ENCODE measurements at regions not wholly inside any gene's neighbourhood (a gene's known extent, or its start where the extent isn't known, plus 50 kb on each side); places are given as distances from the start of the nearest gene placed in this dataset.

DNA sequence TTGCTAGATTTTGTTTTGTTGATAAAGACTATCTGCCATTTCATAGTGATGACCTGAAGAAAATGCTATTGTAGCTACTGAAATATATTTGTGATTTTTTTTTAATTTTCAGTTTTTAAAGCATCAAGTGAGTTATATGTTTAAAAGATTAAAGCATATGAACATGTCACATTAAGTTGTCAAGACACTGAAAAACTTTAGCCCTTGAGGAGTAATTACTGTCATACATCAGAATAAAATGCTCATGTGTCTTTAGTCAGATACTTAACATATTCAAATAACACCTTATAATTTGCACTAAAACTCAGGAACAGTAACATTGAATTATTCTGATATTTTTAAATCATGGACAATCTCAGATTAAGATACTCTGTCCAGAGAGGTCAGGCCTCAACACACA lies 108.1 kb upstream of the ATXN7L3B start:
- in situ Hi-C loops (cut with MboI; ENCODE audit: low pct_unique_long_range_greater_than_20kb, low sequenced_read_pairs): no loop called here
- DNase-seq: no peak

DNA sequence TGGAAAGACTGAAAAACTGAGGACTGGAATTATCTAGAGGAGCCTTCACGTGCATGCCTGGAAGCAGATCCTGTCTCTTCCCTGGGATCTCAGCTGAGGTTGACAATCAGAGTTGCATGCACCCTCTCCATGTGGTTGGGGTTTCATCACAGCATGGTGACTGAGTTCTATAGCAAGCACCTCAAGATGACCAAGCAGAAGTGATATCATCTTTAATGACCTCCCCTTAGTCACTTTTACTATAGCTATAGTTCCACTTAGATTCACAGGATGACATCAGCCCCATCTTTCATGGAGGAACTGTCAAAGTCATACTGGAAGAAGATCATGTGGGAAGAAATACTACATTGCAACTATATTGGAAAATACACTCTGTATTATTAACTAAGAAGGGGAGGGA lies 105.8 kb upstream of the ATXN7L3B start:
- in situ Hi-C loops (cut with MboI; ENCODE audit: low pct_unique_long_range_greater_than_20kb, low sequenced_read_pairs): no loop called here
- DNase-seq: no peak

DNA sequence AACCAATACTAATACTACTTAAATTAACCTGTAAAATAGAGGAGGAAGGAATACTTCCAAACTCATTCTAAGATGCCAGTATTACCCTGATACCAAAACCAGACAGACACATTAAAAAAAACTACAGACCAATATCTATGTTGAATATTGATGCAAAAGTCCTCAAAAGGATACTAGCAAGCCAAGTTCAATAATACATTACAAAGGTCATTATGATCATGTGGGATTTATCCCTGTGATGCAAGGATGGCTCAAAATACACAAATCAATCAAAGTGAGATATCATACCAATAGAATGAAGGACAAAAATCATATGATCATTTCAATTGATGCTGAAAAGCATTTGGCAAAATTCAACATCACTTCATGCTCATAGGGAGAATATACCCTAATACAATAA lies 97.2 kb upstream of the ATXN7L3B start:
- in situ Hi-C loops (cut with MboI; ENCODE audit: low pct_unique_long_range_greater_than_20kb, low sequenced_read_pairs): no loop called here
- no peak for DNase-seq

DNA sequence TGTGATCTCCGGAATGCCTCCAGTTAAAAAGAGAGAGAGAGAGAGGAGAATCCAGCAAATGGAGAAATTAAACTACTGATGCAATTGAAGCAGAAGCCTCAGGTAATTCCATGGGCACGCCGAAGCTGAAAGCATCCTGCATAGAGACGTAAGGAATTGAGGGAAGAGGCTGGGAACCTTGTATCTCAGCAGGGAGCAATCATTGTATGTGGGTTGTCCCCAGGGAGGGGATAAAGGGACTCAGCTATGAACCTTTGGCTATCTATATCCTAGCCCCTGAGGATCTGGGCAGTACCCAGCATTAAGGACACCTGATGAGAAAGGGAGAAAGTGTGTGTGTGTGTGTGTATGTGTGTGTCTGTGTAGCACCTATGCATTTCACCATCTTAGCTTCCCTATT lies 95.8 kb upstream of the ATXN7L3B start:
- DNase-seq: no peak
- in situ Hi-C loops (cut with MboI; ENCODE audit: low pct_unique_long_range_greater_than_20kb, low sequenced_read_pairs): no loop called here

DNA sequence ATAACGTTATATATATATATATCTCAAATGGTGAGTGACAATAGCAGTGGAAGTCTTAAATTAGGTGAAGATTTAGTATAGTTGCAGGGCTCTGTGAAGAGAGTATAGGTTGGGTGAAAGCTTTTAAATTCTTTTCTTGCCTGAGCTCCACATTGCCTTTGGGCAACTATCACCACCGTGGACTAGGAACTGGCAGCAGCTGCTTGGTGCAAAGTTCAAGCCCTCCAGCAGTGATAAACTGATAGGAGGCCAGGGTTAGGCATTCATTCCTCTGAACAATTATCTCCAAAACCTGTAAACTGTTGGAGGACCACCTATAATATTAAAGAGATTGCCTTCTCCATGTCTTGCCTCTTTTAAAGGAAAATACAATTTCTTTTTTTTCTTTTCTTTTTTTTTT lies 91.2 kb upstream of the ATXN7L3B start:
- in situ Hi-C loops (cut with MboI; ENCODE audit: low pct_unique_long_range_greater_than_20kb, low sequenced_read_pairs): no loop called here
- no peak for DNase-seq

DNA sequence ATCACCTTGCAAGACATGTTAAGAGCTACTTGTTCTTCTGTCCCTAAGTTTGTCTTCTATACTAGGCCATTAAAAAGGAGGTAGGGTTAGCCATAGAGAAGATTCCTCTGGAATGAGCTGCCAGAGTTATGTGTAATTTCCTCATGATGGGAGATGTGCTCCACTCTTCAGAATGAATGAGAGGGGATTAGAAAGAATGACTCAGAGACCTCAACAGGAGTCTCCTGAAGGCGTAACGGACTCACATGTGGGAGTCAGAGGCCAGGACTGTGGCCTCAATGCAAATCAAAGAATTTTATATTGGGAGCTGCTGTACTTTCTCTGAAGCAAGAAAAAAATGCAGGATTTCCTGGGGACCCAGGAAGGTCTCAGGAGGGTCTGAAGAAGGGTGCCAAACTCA lies 87.8 kb upstream of the ATXN7L3B start:
- in situ Hi-C loops (cut with MboI; ENCODE audit: low pct_unique_long_range_greater_than_20kb, low sequenced_read_pairs): no loop called here
- DNase-seq: no peak

DNA sequence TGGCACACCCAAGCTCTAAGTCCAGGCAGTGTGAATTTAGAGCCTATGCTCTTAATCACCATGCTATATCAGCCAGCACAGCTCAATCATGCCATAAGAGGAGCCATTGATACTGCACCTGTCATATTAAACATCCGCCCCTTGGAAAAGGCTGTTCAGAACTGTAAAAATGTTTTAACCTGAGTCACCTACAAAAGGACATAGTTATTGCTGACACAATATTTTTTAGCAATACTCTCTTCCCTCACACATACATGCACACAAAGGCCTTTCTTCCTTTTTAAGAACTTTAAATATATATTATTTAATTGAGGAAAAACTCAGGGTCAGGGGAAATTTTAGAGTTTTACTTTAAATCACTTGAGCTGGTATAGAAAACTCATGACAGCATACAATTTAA lies 83.5 kb upstream of the ATXN7L3B start:
- DNase-seq: no peak
- in situ Hi-C loops (cut with MboI; ENCODE audit: low pct_unique_long_range_greater_than_20kb, low sequenced_read_pairs): no loop called here

DNA sequence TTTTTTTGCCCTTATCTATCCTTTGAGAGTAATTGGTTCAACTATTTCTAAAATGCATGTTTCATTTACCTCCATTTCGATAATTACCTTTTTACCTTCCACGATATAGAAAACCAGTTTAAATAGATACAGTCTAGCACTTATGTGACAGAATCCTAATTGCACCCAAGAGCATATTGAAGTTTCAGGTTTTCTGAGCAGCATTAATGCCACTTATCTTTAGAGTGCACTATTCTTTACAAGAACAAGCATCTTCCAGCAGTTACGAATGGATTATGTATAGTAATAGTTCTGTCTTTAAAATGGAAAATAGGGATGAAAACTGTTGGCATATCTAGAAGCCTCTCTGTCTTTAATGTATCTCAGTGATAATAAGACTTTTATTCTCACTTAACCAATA lies 82.2 kb upstream of the ATXN7L3B start:
- no peak for DNase-seq
- in situ Hi-C loops (cut with MboI; ENCODE audit: low pct_unique_long_range_greater_than_20kb, low sequenced_read_pairs): no loop called here

DNA sequence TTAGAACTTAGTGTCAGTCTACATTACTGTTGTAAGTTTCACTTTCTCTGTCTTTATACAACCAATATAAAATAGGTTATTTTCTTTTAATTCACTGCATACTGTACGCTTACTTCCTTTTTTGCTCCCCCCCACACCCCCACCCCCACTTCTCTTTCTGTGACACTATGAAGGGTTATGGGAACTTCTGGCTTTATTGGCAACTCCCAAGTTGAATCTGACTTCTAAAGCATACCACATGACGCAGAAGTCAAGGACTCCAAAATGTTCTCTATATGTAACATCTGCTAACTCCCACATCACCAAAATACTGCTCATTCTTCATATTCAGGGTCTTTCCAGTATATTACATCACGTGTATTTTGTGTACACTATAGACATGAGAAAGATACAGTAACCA lies 81.2 kb upstream of the ATXN7L3B start:
- DNase-seq: no peak
- in situ Hi-C loops (cut with MboI; ENCODE audit: low pct_unique_long_range_greater_than_20kb, low sequenced_read_pairs): no loop called here

DNA sequence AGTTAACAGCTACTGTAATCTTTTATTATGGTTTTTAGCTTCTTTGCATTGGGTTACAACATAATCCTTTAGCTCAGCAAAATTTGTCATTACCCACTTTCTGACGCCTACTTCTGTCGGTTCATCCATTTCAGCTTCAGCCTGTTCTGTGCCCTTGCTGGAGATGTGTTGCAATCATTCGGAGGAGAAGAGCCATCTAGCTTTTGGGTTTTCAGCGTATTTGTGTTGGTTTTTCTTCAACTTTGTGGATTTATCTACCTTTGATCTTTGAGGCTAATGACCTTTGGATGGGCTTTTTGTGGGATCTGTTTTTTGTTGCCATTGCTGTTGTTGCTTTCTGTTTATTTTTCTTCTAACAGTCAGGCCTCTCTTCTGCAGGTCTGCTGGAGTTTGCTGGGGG lies 69.2 kb upstream of the ATXN7L3B start:
- no peak for DNase-seq
- in situ Hi-C loops (cut with MboI; ENCODE audit: low pct_unique_long_range_greater_than_20kb, low sequenced_read_pairs): no loop called here

DNA sequence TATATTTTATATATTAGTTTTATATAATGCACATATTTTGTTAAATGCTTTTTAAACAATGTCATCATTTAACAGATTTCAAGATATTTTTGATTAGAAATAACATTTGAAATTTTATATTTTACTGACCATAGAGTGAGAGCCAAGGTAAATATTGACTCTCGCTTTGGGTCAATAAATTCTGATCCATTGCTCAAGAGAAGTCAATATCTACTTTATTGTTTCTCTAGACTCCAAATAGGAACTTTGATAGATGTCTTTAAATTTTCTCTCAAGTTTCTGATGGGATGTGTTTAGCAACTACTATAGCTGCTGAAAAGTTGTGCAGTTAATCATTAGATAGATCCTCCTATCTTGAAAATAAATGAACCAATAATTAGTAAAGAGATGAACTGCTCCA lies 61.4 kb upstream of the ATXN7L3B start:
- no peak for DNase-seq
- in situ Hi-C loops (cut with MboI; ENCODE audit: low pct_unique_long_range_greater_than_20kb, low sequenced_read_pairs): no loop called here

DNA sequence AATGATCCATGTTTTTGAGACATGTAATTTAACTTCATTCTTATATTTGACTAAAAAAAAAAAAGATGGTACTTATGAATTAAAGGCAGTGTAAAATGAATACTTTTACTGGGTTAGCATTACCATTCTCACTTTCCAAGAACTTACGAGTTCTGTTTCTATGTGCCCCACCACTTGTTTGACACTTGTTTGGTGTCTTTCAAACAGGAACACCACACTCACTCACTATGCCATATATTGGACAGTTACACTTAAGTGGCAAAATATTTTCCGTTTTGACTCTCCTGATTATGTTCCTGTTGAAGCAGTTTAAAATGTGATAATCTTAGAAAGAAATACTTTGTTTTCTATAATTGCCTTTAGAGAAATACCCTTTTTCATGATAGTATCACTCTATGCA lies 56.6 kb upstream of the ATXN7L3B start:
- in situ Hi-C loops (cut with MboI; ENCODE audit: low pct_unique_long_range_greater_than_20kb, low sequenced_read_pairs): no loop called here
- no peak for DNase-seq

DNA sequence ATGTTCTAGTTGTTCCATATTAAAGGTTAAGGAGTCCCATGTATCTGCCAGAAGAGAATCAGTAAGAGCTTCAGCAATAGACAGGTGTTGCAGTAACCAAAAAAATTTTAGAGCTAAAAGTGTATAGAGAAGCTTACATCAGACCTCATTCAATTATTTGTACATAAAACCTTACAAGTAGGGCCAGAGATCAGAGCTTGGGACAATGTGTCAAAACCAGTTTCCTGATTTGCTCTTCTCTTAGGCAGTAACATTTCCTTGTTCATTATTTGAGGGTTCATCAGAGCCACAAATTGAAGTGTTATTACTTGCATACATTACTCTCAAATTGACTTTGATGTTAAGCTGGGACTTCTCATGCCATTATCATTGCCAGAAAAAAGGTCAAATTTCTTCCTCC lies 55.5 kb upstream of the ATXN7L3B start:
- no peak for DNase-seq
- in situ Hi-C loops (cut with MboI; ENCODE audit: low pct_unique_long_range_greater_than_20kb, low sequenced_read_pairs): no loop called here

DNA sequence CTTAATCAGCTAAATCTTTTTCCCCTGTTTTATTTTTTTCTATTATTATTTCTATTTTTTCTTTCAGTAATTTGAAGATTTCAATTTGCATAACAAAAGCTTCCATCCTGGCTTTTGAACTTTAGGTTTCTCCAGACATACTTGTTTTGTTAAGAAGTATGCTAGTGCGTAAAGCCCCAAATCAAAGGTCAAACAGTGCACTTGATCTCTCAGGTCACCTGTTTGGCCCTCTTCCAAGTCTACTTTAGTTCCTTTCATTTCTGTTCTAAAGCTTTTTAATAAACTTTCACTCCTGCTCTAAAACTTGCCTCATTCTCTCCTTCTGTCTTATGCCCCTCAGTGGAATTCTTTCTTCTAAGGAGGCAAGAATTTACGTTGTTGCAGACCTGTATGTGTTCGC lies 54.6 kb upstream of the ATXN7L3B start:
- no peak for DNase-seq

More for the DNA sequence above, 54.6 kb upstream of the ATXN7L3B start:
- in situ Hi-C loops (cut with MboI; ENCODE audit: low pct_unique_long_range_greater_than_20kb, low sequenced_read_pairs): no loop called here

Measured in KBM-7 (cell line).